ENCODE measurements at regions not wholly inside any gene's neighbourhood (a gene's known extent, or its start where the extent isn't known, plus 50 kb on each side); places are given as distances from the start of the nearest gene placed in this dataset.

DNA sequence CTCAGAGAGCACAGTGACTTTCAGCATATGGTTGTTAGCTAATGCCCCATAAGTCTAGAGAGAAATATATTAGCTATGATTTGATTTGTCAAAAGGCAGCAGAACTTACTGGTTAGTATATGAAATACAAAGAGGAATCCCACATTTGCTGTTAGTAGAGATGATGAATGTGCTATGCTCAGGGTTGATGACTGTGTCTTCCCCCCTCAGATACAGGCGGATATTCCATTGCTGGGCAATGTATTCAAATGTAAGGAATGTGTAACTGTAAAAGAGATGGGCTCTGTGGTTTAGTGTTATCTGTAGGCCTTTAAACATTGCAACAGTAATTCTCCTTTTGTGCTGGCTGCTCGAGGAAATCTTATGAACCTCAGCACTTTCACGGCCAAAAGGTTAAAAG is 528.9 kb upstream of the ARX start:
- 0 out of 2 replicates have a peak, but pooled peaks have one; percentile 17 for ATAC-seq (ENCODE audit: low read depth)
- no peaks in the 10 kb centered on the region for H3K9me1 ChIP-seq (ENCODE audit: insufficient read depth, low read length)
- TF ChIP-seq FOS (IDR thresholded peaks at IDR 0.05; ENCODE audit: low read depth, low read length) (no peak), CTCF (conservative IDR thresholded peaks at IDR 0.05; ENCODE audit: low read depth, low read length) (no peak), MAFK (IDR thresholded peaks at IDR 0.05; ENCODE audit: low read depth, low read length) (no peak), RCOR1 (IDR thresholded peaks at IDR 0.05; ENCODE audit: insufficient replicate concordance, low read length) (no peak), RFX5 (IDR thresholded peaks at IDR 0.05; ENCODE audit: low read depth, low read length) (no peak), NFE2L2 (IDR thresholded peaks at IDR 0.05; ENCODE audit: low read depth, low read length) (no peak), POLR2A (IDR thresholded peaks at IDR 0.05; ENCODE audit: low read depth, low read length) (no peak), MXI1 (IDR thresholded peaks at IDR 0.05; ENCODE audit: borderline replicate concordance, low read depth, low read length) (no peak), MAZ (IDR thresholded peaks at IDR 0.05; ENCODE audit: borderline replicate concordance, low read depth, low read length) (no peak)
- TF ChIP-seq, protein P1, sequence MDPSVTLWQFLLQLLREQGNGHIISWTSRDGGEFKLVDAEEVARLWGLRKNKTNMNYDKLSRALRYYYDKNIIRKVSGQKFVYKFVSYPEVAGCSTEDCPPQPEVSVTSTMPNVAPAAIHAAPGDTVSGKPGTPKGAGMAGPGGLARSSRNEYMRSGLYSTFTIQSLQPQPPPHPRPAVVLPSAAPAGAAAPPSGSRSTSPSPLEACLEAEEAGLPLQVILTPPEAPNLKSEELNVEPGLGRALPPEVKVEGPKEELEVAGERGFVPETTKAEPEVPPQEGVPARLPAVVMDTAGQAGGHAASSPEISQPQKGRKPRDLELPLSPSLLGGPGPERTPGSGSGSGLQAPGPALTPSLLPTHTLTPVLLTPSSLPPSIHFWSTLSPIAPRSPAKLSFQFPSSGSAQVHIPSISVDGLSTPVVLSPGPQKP (IDR thresholded peaks at IDR 0.05; ENCODE audit: borderline replicate concordance, low read depth, low read length): no peak

More for the DNA sequence above, 528.9 kb upstream of the ARX start:
- Histone ChIP-seq H3K4me2 (ENCODE audit: low read depth, low read length) (no peak overlapping the region), H2BK15ac (ENCODE audit: low read depth, low read length) (no peak overlapping the region), H4K20me1 (ENCODE audit: insufficient read depth, low read length) (no peaks in the 10 kb centered on the region), H2AFZ (replicated peaks; ENCODE audit: low read length, poor library complexity) (no peak overlapping the region), H3K14ac (replicated peaks; ENCODE audit: low read depth, low read length) (no peak overlapping the region), H4K91ac (ENCODE audit: insufficient read depth, low read depth, low read length) (no peak overlapping the region), H3K18ac (ENCODE audit: low read depth, low read length) (no peak overlapping the region), H2BK20ac (ENCODE audit: low read depth, low read length) (no peak overlapping the region), H3K79me1 (ENCODE audit: low read depth in 1 of 2, low read length in 2 of 2) (no peaks in the 10 kb centered on the region), H4K5ac (ENCODE audit: low read depth, low read length) (no peak overlapping the region), H3K9me3 (ENCODE audit: control insufficient read depth, insufficient read depth, low read length) (no peaks in the 10 kb centered on the region), H3K9ac (ENCODE audit: low read depth, low read length) (no peak overlapping the region), H2AK9ac (replicated peaks; ENCODE audit: low read depth, low read length, poor library complexity) (no peak overlapping the region), H3K4me3 (ENCODE audit: insufficient read depth, low read depth, low read length) (no peak overlapping the region), H3K23ac (ENCODE audit: low read depth, low read length) (no peak overlapping the region), H4K8ac (ENCODE audit: low read depth in 2 of 2, low read length in 2 of 2) (no peak overlapping the region), H3K27me3 (ENCODE audit: control insufficient read depth, insufficient read depth, low read length) (no peaks in the 10 kb centered on the region), H3K56ac (ENCODE audit: extremely low read depth, insufficient read depth, low read length) (no peak overlapping the region), H3K4ac (ENCODE audit: low read depth, low read length) (no peak overlapping the region), H2BK120ac (ENCODE audit: low read depth, low read length) (no peak overlapping the region), H2AK5ac (ENCODE audit: low read depth, low read length) (no peak overlapping the region), H3K27ac (ENCODE audit: insufficient read depth, low read length) (no peak overlapping the region), H2BK5ac (ENCODE audit: low read depth, low read length, poor library complexity, severe bottlenecking) (no peak overlapping the region), H3K4me1 (ENCODE audit: control insufficient read depth, insufficient read depth, low read length) (no peaks in the 10 kb centered on the region), H3K36me3 (ENCODE audit: control insufficient read depth, insufficient read depth, low read length) (no peaks in the 10 kb centered on the region)
- WGBS, 2 experiments (ENCODE audit: extremely low coverage in 2 of 2, insufficient read length in 1 of 2): no CpG with 5 or more reads among the region's 3 CpGs
- in situ Hi-C loops (cut with MboI; ENCODE audit: low sequenced_read_pairs): no loop called here
- no TSS peak for BruUV-seq (replicated peaks)
- dilution Hi-C loops (cut with HindIII; ENCODE audit: low sequenced_read_pairs, unreplicated experiment): no loop called here
- POLR2A ChIA-PET (ENCODE audit: unreplicated experiment): no interaction called here
- DNase-seq: peak; percentile 61
- intact Hi-C loops (cut with micrococcal nuclease): no loop called here
- CTCF ChIA-PET: no interaction called here

All from IMR-90 (cell line).